MCF 10A (cell line): ENCODE measurements at regions not wholly inside any gene's neighbourhood (a gene's known extent, or its start where the extent isn't known, plus 50 kb on each side); places are given as distances from the start of the nearest gene placed in this dataset.

Experiments used
- BruUV-seq: library from RNA; stranded (reverse); fragments of 400-500 nt; replicated peaks from 2 replicates; lab custom pipeline; 2021; lab: Mats Ljungman, UMichigan
- CTCF ChIA-PET: fragments of 300-600 bp; sonication (Branson Sonifier 250); formaldehyde crosslinking; extraction: SDS; loops from one replicate; lab custom pipeline; 2021; ENCODE audit warnings: antibody characterized with exemption, inconsistent platforms; lab: Yijun Ruan, JAX
- POLR2A ChIA-PET: fragments of 300-600, 350-650 bp; sonication (Branson Sonifier 250); formaldehyde crosslinking; extraction: SDS; loops from one replicate; lab custom pipeline; 2020; ENCODE audit warnings: antibody characterized with exemption, inconsistent platforms; lab: Yijun Ruan, JAX
- DNase-seq: peaks from one replicate; pipeline ENCODE4 v3.0.0-alpha.2; 2018; ENCODE audit not compliant: unreplicated experiment
- H3K27ac Mint-ChIP-seq: one replicate; pipeline ENCODE4 v1.8.0; 2022; ENCODE audit warnings: mild to moderate bottlenecking, low read depth, mixed read lengths; ENCODE audit not compliant: unreplicated experiment
- H3K27me3 Mint-ChIP-seq: one replicate; pipeline ENCODE4 v1.8.0; 2022; ENCODE audit warnings: mixed read lengths; ENCODE audit not compliant: insufficient read depth, unreplicated experiment
- H3K36me3 Mint-ChIP-seq: one replicate; pipeline ENCODE4 v1.8.0; 2022; ENCODE audit warnings: mild to moderate bottlenecking, moderate library complexity, mixed read lengths; ENCODE audit not compliant: insufficient read depth, unreplicated experiment
- H3K4me1 Mint-ChIP-seq: one replicate; pipeline ENCODE4 v1.8.0; 2022; ENCODE audit warnings: mixed read lengths; ENCODE audit not compliant: insufficient read depth, unreplicated experiment
- H3K4me3 Mint-ChIP-seq: one replicate; pipeline ENCODE4 v1.8.0; 2022; ENCODE audit warnings: mild to moderate bottlenecking, moderate library complexity, mixed read lengths; ENCODE audit not compliant: unreplicated experiment
- H3K9me3 Mint-ChIP-seq: one replicate; pipeline ENCODE4 v1.8.0; 2022; ENCODE audit warnings: mixed read lengths; ENCODE audit not compliant: unreplicated experiment
- intact Hi-C: fragments of 100-400 bp; cut with micrococcal nuclease; formaldehyde crosslinking; loops from 2 replicates; pipeline ENCODE4 v1.14.1; 2022
- TF ChIP-seq, protein P1 (sequence below): fragments of 200-600 bp; IDR thresholded peaks from one replicate; pipeline ENCODE4 v1.8.0; 2022; ENCODE audit warnings: antibody characterized with exemption, mild to moderate bottlenecking; ENCODE audit not compliant: unreplicated experiment

GRCh38 chr16:11446566-11447119 lies 101.4 kb downstream of the RMI2 start:
- H3K27ac Mint-ChIP-seq, result no peak overlapping the region
- H3K27me3 Mint-ChIP-seq, result no peaks in the 10 kb centered on the region
- H3K9me3 Mint-ChIP-seq, result no peaks in the 10 kb centered on the region
- no TSS peak for BruUV-seq
- H3K4me3 Mint-ChIP-seq, result no peak overlapping the region
- intact Hi-C loops, result no loop called here
- POLR2A ChIA-PET, result interaction anchor here (0.9 kb wide), 1 partner anchor 26 kb away, joined by 3 read pairs; no protein-coding TSS in a partner anchor
- TF ChIP-seq, protein P1, sequence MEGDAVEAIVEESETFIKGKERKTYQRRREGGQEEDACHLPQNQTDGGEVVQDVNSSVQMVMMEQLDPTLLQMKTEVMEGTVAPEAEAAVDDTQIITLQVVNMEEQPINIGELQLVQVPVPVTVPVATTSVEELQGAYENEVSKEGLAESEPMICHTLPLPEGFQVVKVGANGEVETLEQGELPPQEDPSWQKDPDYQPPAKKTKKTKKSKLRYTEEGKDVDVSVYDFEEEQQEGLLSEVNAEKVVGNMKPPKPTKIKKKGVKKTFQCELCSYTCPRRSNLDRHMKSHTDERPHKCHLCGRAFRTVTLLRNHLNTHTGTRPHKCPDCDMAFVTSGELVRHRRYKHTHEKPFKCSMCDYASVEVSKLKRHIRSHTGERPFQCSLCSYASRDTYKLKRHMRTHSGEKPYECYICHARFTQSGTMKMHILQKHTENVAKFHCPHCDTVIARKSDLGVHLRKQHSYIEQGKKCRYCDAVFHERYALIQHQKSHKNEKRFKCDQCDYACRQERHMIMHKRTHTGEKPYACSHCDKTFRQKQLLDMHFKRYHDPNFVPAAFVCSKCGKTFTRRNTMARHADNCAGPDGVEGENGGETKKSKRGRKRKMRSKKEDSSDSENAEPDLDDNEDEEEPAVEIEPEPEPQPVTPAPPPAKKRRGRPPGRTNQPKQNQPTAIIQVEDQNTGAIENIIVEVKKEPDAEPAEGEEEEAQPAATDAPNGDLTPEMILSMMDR, result no peak
- H3K4me1 Mint-ChIP-seq, result no peaks in the 10 kb centered on the region
- H3K36me3 Mint-ChIP-seq, result no peaks in the 10 kb centered on the region
- no peak for DNase-seq
- CTCF ChIA-PET, result interaction anchor here (0.9 kb wide), 1 partner anchor 9 kb away, joined by 4 read pairs; no protein-coding TSS in a partner anchor

DNA sequence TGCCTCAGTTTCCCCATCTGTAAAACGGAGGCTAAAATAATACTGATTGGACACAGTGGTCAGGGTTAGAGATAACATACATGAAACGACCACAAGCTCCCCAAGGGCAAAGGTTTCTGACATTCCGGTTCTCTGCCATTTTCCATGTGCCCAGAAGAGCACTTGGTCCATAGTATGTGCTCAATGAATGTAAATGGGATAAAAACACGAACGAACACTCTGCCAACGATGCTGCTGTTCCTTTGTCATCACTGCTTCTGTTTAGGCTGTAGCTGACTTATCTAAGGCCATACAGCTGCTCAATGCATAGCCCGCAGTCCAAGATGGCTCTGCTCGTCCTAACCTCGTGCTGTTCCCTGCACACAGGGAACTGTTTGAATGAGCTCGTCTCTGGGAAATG lies 102.0 kb downstream of the RMI2 start:
- no peaks in the 10 kb centered on the region for H3K9me3 Mint-ChIP-seq
- no peak overlapping the region for H3K27ac Mint-ChIP-seq
- no peak for DNase-seq
- ChIA-PET CTCF (interaction anchor here (0.9 kb wide), 1 partner anchor 9 kb away, joined by 4 read pairs; no protein-coding TSS in a partner anchor), POLR2A (interaction anchor here (0.7 to 0.9 kb wide), 2 partner anchors 25 to 30 kb away, joined by 3 read pairs; no protein-coding TSS in a partner anchor)
- intact Hi-C loops, result no loop called here
- BruUV-seq, result no TSS peak
- TF ChIP-seq, protein P1, result no peak
- H3K4me3 Mint-ChIP-seq, result no peak overlapping the region
- no peaks in the 10 kb centered on the region for H3K27me3 Mint-ChIP-seq
- H3K36me3 Mint-ChIP-seq, result no peaks in the 10 kb centered on the region
- H3K4me1 Mint-ChIP-seq, result no peaks in the 10 kb centered on the region

- Mint-ChIP-seq H3K4me3 (no peak overlapping the region), H3K4me1 (no peaks in the 10 kb centered on the region), H3K27me3 (no peaks in the 10 kb centered on the region), H3K27ac (no peak overlapping the region), H3K36me3 (no peaks in the 10 kb centered on the region), H3K9me3 (no peaks in the 10 kb centered on the region)
- DNase-seq, result no peak
- BruUV-seq, result no TSS peak
- ChIA-PET CTCF (interaction anchor here (1.6 kb wide), 1 partner anchor 26 kb away, joined by 3 read pairs; no protein-coding TSS in a partner anchor), POLR2A (interaction anchor here (0.7 kb wide), 1 partner anchor 30 kb away, joined by 3 read pairs; no protein-coding TSS in a partner anchor)
- intact Hi-C loops, result no loop called here
- TF ChIP-seq, protein P1, result no peak
Measured at GRCh38 chr16:11447836-11448235, 102.6 kb downstream of the RMI2 start.

DNA sequence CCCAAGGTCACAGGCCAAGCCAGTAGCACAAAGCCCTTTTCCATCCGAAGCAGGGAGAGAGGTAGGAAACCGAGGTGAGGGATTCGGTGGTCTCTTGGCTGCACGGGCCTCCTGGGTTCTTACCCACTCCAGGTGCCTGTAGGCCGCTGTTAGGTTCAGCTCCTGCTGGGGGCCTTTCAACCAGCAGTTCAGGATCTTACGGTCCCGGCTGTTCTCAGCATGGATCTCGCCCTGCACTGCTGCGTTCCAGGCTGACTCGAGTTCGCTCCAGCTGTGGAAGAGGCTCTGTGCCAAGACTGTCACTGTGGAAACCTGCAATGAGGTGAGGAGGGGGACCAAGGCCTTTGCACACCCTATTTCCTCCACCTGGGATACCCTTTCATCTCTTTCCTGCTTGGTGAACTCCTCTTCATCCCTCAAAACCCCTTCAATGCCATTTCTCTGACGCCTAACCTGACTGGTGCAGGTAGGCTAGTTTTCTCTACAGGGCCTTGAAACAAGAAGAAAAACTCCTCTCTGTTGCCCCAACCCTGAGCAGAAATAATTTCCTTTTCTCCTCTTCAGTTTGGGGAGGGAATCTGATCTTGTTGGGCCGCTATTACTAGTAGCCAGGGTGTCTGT lies 103.6 kb downstream of the RMI2 start:
- CTCF ChIA-PET, result interaction anchor here (1.6 kb wide), 1 partner anchor 25 kb away, joined by 3 read pairs; no protein-coding TSS in a partner anchor
- TF ChIP-seq, protein P1, result no peak
- DNase-seq, result no peak
- no peaks in the 10 kb centered on the region for H3K9me3 Mint-ChIP-seq
- no peaks in the 10 kb centered on the region for H3K36me3 Mint-ChIP-seq
- intact Hi-C loops, result no loop called here
- H3K4me3 Mint-ChIP-seq, result no peak overlapping the region
- POLR2A ChIA-PET, result no interaction called here
- peaks cover 10% of the 10 kb centered on the region for H3K27me3 Mint-ChIP-seq
- no peaks in the 10 kb centered on the region for H3K4me1 Mint-ChIP-seq
- no TSS peak for BruUV-seq
- no peak overlapping the region for H3K27ac Mint-ChIP-seq
